ENCODE measurements at regions not wholly inside any gene's neighbourhood (a gene's known extent, or its start where the extent isn't known, plus 50 kb on each side); places are given as distances from the start of the nearest gene placed in this dataset.

DNA sequence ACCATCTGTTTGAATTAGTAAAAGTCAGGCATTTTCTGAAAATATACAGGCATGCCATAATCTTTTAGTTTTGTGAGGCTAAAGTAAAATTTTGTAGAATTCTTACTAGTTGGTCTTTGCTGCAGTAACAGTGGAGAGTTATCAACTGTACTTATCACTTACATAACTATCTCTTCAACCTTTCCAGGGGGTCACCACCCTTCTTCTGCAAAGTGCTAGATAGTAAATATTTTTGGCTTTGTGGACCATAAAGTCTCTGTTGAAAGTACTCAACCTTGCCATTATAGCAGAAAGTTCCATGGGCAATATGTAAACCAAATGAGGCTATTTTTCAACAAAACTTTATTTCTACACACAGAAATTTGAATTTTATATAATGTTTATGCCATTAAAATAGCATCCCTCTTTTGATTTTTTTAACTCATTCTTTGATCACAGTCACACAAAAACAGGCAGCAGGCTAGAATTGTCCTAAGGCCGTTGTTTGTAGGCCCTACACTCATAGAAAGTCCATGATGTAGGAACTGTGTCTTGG lies 59.5 kb upstream of the KLF6 start:
- TF ChIP-seq, protein P1, sequence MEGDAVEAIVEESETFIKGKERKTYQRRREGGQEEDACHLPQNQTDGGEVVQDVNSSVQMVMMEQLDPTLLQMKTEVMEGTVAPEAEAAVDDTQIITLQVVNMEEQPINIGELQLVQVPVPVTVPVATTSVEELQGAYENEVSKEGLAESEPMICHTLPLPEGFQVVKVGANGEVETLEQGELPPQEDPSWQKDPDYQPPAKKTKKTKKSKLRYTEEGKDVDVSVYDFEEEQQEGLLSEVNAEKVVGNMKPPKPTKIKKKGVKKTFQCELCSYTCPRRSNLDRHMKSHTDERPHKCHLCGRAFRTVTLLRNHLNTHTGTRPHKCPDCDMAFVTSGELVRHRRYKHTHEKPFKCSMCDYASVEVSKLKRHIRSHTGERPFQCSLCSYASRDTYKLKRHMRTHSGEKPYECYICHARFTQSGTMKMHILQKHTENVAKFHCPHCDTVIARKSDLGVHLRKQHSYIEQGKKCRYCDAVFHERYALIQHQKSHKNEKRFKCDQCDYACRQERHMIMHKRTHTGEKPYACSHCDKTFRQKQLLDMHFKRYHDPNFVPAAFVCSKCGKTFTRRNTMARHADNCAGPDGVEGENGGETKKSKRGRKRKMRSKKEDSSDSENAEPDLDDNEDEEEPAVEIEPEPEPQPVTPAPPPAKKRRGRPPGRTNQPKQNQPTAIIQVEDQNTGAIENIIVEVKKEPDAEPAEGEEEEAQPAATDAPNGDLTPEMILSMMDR (IDR thresholded peaks at IDR 0.05; ENCODE audit: insufficient read depth, low read length, poor library complexity, severe bottlenecking) = no peak
- no peak for TF ChIP-seq EZH2phosphoT487 (conservative IDR thresholded peaks at IDR 0.05; ENCODE audit: low read length)
